GM12874 (cell line): ENCODE measurements at regions not wholly inside any gene's neighbourhood (a gene's known extent, or its start where the extent isn't known, plus 50 kb on each side); places are given as distances from the start of the nearest gene placed in this dataset.

Experiments used
- TF ChIP-seq, protein P1 (sequence below): IDR thresholded peaks from 2 replicates; pipeline ENCODE4 v1.5.1; 2011; ENCODE audit warnings: low read depth, mild to moderate bottlenecking, control low read depth, low read length, moderate library complexity; ENCODE audit not compliant: insufficient read depth

DNA sequence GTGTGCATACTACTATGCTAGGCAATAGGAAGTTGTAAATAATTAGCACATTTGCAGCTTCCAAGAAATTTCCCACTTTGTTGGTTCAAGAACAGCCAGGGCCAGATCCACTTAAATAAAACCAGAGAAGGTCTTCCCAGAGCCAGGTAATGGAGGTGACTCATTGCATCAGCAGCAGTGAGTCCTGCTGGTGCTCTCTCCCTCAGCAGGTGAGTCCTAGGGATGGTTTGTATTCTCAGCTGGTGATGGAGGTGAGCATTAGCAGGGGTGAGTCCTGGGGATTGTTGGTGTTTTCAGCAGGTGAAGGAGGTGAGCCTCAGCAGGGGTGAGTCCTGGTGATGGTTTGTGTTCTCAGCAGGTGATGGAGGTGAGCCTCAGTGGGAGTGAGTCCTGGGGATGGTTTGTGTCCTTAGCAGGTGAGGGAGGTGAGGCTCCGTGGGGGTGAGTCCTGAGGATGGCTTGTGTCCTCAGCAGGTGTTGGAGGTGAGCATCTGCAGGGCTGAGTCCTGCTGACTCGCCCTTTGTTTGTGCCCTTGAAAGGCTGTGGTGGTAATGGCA is 232.8 kb upstream of the EXOC2 start:
- TF ChIP-seq, protein P1, sequence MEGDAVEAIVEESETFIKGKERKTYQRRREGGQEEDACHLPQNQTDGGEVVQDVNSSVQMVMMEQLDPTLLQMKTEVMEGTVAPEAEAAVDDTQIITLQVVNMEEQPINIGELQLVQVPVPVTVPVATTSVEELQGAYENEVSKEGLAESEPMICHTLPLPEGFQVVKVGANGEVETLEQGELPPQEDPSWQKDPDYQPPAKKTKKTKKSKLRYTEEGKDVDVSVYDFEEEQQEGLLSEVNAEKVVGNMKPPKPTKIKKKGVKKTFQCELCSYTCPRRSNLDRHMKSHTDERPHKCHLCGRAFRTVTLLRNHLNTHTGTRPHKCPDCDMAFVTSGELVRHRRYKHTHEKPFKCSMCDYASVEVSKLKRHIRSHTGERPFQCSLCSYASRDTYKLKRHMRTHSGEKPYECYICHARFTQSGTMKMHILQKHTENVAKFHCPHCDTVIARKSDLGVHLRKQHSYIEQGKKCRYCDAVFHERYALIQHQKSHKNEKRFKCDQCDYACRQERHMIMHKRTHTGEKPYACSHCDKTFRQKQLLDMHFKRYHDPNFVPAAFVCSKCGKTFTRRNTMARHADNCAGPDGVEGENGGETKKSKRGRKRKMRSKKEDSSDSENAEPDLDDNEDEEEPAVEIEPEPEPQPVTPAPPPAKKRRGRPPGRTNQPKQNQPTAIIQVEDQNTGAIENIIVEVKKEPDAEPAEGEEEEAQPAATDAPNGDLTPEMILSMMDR = no peak

DNA sequence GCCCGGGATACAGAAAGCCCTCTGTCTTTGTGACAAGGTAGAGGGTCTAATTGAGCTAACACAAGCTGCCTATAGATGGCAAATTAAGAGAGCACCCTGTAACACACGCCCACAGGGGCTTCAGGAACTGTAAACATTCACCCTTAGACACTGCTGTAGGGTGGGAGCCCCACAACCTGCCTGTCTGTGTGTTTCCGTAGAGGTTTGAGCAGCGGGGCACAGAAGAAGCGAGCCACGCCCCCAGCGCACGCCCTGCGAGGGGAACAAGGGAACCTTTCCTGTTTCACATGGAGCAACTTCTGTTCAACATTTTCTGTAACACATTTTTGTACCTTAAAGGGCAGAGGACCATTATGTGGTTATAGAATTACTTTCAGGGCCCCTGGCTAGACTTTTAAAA is 231.7 kb upstream of the EXOC2 start:
- TF ChIP-seq, protein P1 = no peak

DNA sequence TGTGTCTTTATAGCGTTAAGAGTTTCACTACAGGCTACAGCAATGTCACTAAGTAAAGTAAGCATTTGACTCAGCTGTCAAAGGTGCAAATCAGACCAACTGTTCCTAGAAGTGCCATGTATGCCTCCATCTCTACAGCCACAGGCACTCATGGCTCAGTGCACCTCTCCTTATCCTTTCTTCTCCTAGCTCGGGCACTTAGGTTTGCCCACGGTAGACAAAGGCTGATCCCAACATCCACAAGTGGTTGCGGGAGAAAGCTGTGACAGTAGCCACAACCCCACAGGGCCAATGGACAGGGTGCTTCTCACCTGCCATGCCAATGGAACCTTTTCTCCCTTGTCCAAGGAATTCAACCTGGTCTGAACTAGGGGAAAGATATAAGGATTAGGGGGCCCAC is 228.5 kb upstream of the EXOC2 start:
- TF ChIP-seq, protein P1 = no peak

DNA sequence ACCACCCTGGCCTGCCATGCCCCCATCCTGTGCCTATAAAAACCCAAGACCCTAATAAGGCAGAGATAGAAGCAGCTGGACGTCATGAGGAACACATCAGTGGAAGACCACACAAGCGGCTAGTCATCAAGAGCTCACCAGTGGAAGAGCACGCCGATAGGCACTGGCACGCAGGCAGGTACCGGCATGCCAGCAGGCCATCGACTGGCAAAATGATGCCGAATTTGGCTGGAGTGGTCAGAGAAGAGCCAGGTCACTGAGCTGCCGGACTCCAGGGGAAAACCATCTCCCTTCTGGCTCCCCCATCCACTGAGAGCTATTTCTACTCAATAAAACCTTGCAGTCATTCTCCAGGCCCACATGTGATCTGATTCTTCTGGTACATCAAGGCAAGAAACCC is 227.6 kb upstream of the EXOC2 start:
- TF ChIP-seq, protein P1 = no peak

DNA sequence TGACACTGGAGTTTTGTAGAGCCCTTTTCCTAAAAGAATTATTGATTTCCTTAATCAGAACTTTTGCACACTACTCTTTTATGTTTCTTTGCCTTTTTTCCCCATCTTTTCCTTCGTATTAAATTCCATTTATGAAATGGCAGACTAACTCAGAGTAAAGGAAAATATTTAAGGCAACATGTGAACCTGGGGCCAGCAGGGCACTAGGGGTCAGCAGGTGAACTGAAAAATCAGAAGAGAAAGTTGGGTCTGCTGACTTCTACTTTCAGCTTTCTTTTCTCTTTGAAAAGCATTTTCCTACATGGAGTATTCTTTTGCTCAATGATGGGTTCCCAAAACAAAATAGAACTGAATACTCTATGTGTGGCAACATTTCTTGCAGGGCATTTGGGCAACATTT is 226.6 kb upstream of the EXOC2 start:
- TF ChIP-seq, protein P1 = no peak

DNA sequence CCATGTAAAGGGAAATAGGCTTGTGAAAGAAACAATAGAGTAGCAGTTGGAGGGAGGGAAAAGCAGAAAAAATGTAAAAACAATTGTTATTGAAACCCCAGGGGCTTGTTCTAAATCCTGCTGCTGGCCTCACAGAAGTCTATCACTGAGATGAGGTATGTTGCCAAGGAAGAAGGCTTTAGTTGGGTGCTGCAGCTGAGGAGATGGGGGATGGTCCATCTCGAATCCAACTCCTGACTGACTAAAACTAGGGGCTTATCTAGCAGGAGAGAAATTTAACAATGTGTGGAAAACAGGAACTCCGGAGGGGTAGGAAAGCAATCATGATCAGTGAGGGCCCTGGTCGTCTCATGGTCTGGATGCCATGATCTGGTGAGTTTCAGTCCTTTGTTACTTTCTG is 225.0 kb upstream of the EXOC2 start:
- TF ChIP-seq, protein P1 = no peak

DNA sequence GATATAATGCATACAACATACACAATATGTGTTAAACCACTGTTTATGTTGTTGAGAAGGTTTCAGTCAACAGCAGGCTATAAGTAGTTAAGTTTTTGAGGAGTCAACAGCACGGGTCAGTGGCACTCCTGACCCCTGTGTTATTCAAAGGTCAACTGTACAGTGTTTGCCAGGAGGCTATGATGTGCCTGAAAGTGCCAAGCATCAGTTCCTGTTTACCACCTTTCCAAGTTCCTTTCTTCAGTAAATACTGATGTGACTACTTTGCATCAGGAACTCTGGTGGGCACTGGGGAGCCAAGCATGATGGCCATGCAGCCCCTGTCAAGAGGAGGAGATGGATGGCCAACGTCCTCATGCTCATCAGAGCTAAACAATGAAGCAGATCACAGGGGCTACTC is 224.4 kb upstream of the EXOC2 start:
- TF ChIP-seq, protein P1 = no peak
